ENCODE measurements at regions not wholly inside any gene's neighbourhood (a gene's known extent, or its start where the extent isn't known, plus 50 kb on each side); places are given as distances from the start of the nearest gene placed in this dataset.

- ChIA-PET CTCF (ENCODE audit: low intra/inter-chr PET ratio) (no interaction called here), POLR2A (interaction anchor here (1.6 kb wide), 1 partner anchor 9 kb away, joined by 4 read pairs; no protein-coding TSS in a partner anchor)
- Histone ChIP-seq H3K27ac (ENCODE audit: extremely low read depth, low read depth, low read length) (no peak overlapping the region), H3K4me1 (replicated peaks in 1 of 2; ENCODE audit: control insufficient read depth in 2 of 2, insufficient read depth in 2 of 2, low read length in 2 of 2) (no peaks in the 10 kb centered on the region), H2AFZ (ENCODE audit: low read depth, low read length) (no peak overlapping the region), H3K79me2 (ENCODE audit: control insufficient read depth, insufficient read depth, low read length) (no peaks in the 10 kb centered on the region), H3K9ac (ENCODE audit: insufficient read depth in 1 of 2, low read depth in 2 of 2, low read length in 2 of 2) (no peak overlapping the region), H3K9me3 (replicated peaks; ENCODE audit: control insufficient read depth, insufficient read depth, low read depth, low read length) (no peaks in the 10 kb centered on the region), H3K27me3 (ENCODE audit: control insufficient read depth in 2 of 2, insufficient read depth in 2 of 2, low read length in 2 of 2) (no peaks in the 10 kb centered on the region), H3K36me3 (ENCODE audit: control insufficient read depth, insufficient read depth, low read length) (no peaks in the 10 kb centered on the region), H4K20me1 (replicated peaks; ENCODE audit: control insufficient read depth, insufficient read depth, low read length) (no peaks in the 10 kb centered on the region), H3K4me2 (ENCODE audit: insufficient read depth, low read length) (no peak overlapping the region), H3K9me1 (ENCODE audit: control insufficient read depth, insufficient read depth, low read length) (no peaks in the 10 kb centered on the region), H3K4me3 (no peak overlapping the region)
- in situ Hi-C loops (cut with MboI) (no loop called here), intact Hi-C loops (cut with micrococcal nuclease) (no loop called here)
- no peak for DNase-seq (ENCODE audit: extremely low read depth in 1 of 4, low spot score in 3 of 4)
- no peak for ATAC-seq
- WGBS (ENCODE audit: insufficient coverage, low coverage, missing lambda C conversion rate): under 1% methylated on average over 7 of the region's 7 CpGs
- TF ChIP-seq ZNF77 (CRISPR knock-in tag; IDR thresholded peaks at IDR 0.05) (no peak), STAT5B (CRISPR knock-in tag; IDR thresholded peaks at IDR 0.05) (no peak), RREB1 (CRISPR knock-in tag; IDR thresholded peaks at IDR 0.05) (no peak), ZNF253 (CRISPR knock-in tag; conservative IDR thresholded peaks at IDR 0.05) (no peak), HDGF (IDR thresholded peaks at IDR 0.05) (no peak), KDM1A (IDR thresholded peaks at IDR 0.05) (no peak), RBBP5 (IDR thresholded peaks at IDR 0.05; ENCODE audit: borderline replicate concordance, insufficient read depth, low read length, poor library complexity, severe bottlenecking) (no peak)
- TF ChIP-seq, protein P1, sequence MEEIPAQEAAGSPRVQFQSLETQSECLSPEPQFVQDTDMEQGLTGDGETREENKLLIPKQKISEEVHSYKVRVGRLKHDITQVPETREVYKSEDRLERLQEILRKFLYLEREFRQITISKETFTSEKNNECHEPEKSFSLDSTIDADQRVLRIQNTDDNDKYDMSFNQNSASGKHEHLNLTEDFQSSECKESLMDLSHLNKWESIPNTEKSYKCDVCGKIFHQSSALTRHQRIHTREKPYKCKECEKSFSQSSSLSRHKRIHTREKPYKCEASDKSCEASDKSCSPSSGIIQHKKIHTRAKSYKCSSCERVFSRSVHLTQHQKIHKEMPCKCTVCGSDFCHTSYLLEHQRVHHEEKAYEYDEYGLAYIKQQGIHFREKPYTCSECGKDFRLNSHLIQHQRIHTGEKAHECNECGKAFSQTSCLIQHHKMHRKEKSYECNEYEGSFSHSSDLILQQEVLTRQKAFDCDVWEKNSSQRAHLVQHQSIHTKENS (CRISPR knock-in tag; IDR thresholded peaks at IDR 0.05): no peak
- BruUV-seq (replicated peaks): no TSS peak
- no peak for FAIRE-seq
These were observed 188.7 kb upstream of the MPHOSPH6 start for GRCh38 chr16:82358606-82359221.

Measured in K562 (cell line).